HG03108 (cell line): ENCODE measurements at regions not wholly inside any gene's neighbourhood (a gene's known extent, or its start where the extent isn't known, plus 50 kb on each side); places are given as distances from the start of the nearest gene placed in this dataset.

Source experiments
- ATAC-seq: cut with Tn5 transposase; IDR thresholded peaks from one replicate; pipeline ENCODE4 v1.9.1; 2021; ENCODE audit warnings: moderate library complexity; ENCODE audit not compliant: unreplicated experiment

DNA sequence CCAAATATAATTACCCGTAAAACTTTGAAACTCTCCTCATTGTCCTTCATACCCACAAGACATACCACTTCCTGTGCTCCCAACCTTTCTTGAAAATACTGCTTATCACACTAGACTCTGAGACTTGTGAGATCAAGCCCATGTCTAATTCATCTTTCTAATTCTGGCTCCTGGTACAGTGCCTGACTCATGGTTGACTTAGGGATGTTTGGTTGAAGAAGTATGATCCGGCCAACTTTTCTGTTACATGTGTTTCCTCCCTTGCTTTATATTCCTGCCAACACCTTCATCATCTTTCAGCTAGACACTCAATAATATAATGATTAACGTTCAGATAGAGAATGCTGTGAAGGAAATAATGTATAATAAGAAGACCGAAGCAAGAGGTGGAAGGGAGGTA is 58.2 kb downstream of the MEX3B start:
- no peak for ATAC-seq

GRCh38 chr15:81983497-81983896 is 62.3 kb downstream of the MEX3B start:
- ATAC-seq: no peak

GRCh38 chr15:81982808-81983207 is 63.0 kb downstream of the MEX3B start:
- ATAC-seq: no peak

GRCh38 chr15:81981908-81982307 is 63.9 kb downstream of the MEX3B start:
- ATAC-seq: no peak

DNA sequence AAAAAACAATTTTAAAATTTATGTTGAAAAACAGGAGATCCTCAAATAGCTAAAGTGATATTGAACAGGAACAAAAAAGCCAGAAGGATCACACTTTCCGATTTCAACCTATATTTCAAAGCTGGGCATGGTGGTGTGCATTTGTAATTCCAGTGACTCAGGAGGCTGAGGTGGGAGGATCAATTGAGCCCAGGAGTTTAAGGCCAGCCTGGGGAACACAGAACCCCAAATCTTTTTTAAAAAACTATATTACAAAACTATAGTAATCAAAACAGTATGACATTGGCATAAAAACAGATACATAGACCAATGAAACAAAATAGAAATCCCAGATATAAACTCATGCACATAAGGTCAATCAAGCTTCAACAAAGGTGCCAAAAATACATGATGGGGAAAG is 68.4 kb downstream of the MEX3B start:
- no peak for ATAC-seq

DNA sequence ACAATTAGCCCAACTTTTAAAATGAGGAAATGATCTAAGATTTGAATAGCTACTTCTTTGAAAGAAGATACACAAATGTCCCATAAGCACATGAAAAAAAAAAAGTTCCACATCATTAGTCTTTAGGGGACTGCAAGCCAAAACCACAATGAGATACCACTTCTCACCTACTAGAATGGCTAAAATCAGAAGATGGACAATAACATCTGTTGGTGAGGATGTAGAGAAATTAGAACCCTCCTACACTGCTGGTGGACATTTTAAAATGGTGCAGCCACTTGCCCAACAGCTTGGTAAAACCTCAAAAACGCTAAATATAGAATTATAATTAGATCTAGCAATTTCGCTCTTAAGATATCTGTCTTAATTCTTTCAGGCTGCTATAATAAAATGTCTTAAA is 77.1 kb downstream of the MEX3B start:
- no peak for ATAC-seq

GRCh38 chr15:81966631-81967030 is 79.2 kb downstream of the MEX3B start:
- ATAC-seq: no peak

GRCh38 chr15:81962482-81962881 is 83.3 kb downstream of the MEX3B start:
- no peak for ATAC-seq

GRCh38 chr15:81959196-81959595 is 86.6 kb downstream of the MEX3B start:
- no peak for ATAC-seq

DNA sequence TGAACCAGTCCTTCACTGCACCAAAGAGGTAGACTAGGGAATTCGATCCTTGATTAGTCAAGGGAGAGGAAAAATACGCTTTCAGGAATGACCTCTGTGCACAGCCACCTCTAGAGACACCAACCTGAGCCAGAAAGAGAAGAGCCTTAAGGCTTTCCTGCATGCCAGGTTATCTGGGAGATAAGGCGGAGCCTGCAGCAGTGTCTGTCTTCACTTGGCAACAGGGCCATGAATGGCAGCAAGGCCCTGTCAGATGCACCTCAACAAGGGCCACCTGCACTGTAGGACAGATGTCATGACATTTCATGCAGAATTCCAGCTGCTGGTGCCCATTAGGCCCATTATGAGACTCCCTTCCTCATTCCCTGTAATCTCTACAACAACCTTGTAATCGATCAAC is 88.1 kb downstream of the MEX3B start:
- ATAC-seq: no peak

DNA sequence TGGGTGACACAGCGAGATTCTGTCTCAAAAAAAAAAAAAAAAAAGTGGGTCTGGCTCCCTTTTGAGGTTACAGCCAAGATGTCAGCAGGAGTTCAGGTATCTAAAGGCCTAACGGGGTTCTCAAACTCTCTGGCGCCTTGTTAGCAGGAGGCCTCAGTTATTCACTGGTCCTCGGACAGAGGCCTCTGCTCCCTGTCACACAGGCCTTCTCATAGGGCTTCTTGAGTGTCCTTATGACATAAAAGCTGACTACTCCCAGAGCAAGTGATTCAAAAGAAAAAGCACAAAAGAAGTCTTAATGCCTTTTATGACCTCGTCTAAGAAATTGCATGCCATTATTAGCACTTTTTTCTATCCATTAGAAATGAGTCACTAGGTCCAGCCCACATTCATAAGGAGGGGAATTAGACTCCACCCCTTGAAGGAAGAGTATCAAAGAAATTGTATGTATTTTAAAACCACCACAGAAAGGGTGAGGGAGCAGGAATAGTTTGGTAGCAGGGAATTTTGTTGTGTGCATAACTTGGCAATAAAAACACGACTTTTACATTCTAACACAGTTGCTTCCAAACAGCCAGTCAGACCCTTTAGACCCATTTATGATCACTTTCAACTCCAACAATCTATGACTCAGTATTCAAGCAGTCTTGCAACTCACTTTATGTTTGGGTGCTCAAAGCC is 90.3 kb downstream of the MEX3B start:
- no peak for ATAC-seq

GRCh38 chr15:81954158-81954783 is 91.5 kb downstream of the MEX3B start:
- no peak for ATAC-seq

GRCh38 chr15:81950841-81951414 is 94.9 kb downstream of the MEX3B start:
- ATAC-seq: no peak

DNA sequence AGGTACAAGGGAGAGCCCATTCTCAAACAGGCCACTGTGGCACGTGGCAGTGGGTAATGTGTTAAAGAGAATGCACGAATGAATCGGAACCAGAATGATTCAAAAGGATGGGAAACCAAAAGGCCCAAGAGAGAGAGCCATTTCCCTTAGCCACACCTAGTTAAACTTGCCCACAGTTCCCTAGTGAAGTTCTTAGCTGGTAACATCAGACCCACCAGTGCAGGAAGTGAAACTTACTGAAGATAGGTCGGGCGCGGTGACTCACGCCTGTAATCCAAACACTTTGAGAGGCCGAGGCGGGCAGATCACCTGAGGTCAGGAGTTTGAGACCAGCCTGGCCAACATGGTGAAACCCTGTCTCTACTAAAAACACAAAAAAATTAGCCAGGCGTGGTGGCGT is 97.1 kb downstream of the MEX3B start:
- no peak for ATAC-seq

DNA sequence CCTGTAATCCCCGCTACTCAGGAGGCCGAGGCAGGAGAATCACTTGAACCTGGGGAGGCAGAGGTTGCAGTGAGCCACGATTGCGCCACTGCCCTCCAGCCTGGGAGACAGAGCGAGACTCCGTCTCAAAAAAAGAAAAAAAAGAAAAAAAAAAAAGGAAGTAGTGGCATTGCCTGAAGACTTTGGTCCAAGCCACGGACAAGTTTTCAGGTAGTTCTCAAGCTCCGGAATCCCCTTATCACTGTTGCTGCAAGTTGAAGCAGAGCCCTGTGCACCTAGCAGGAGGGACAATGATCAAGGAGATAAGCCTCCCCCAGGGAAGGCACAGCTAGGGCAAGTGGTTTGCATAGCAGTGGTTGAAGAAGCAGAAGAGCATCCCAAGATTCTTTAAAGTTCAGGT is 97.6 kb downstream of the MEX3B start:
- ATAC-seq: no peak

DNA sequence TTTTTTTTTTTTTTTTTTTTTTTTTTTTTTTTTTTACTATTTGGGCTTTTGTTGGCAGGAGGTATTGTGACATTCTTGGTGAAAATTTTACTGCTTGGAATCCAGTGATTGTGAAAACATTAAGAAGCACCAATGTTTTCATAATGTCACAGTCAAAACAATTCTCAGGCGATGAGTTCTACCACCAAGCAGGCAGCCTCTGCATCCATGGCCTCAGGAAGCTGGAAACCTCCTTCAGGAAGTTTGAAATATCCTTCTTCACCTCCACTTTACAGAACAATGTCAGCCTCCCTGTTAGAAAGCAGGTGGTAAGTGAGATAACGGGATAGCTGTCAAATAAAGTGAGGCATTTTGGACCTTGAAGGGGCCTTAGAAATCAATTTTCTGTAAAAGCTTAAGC is 98.3 kb downstream of the MEX3B start:
- ATAC-seq: no peak

DNA sequence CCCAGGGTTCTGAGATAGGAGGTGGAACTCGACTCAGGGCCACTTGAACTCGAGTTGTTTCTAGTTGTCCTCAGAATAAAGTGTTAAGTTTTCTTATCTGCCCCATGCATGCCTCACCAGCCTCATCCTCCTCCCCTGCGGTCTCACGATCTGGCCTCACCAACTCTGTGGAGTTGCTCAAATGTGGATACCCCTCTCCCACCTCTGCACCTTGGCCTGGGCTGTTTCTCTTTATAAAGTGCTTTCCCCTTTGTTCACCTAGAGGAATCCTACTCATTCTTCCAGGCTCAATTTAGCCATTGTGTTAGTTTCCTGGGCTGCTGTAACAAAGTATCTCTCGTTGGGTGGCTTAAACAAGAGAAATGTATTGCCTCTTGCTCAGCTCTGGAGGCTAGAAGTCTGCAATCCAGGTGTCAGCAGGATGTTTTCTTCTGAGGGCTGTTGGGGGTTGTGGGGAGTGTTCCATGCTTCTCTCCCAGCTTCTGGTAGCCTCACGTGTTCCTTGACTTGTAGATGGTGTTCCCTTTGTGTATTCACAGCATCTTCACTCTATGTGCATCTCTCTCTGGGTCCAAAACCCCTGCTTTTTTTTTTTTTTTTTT is 100.7 kb downstream of the MEX3B start:
- ATAC-seq: no peak

DNA sequence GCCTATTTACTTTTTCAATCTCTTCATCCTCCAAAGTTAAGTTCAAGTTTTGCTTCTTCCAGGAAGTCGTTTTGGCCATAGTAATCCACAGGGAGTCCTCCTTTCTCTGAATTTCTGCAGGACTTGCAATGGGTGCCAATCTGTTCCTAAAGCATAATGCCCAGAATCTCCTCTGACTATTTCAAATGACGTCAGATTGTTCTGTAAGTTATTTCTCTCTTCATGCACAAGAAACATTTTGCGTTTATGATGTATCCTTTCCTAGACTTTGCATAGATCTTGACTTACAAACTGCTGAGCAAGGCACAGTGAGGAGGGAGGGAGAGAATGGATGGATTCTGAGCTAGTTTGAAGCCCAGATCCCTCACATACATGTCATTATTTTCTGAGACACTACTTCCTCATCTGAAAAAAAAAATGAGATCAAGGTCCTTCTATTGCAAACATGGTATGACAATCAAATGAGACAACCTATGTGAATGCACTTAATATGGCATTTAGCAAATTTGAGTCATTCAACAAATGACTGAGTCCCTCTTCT is 103.1 kb downstream of the MEX3B start:
- ATAC-seq: no peak

DNA sequence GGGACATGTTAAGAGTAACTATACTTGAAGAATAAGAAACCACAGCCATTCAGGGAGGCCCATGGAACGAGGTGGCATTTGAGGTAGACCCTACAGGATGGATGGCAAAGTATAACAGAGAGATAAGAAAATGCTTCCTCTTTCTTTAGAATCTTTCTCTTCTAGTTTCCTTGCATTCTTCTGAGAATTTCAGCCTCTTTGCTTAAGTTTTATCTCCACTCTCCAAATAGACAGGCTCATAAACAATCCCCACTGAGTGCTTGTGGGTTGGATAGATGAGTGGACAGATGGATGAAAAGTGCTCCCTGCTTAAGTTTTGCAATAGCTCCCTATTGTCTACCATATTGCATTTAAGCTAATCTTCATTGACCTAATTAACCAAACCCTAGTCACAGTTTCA is 103.7 kb downstream of the MEX3B start:
- no peak for ATAC-seq

DNA sequence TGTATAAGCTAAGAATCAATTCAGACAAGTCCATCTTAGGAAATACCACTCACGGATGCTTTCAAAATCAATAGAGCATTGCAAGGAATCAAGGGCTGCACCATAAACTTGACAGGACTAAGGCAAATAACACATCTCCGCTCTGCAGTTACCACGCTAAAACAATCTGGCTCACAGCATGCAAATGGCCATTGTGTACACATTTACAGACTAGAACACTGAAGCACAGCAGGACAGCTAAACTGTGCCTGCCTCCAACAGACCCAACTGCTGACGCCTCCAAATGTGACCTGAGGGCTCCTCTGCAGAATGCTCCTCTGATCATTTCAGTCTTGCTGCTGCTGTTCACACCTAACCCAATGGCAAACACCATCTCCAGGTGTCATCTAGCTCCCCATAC is 104.3 kb downstream of the MEX3B start:
- ATAC-seq: no peak

DNA sequence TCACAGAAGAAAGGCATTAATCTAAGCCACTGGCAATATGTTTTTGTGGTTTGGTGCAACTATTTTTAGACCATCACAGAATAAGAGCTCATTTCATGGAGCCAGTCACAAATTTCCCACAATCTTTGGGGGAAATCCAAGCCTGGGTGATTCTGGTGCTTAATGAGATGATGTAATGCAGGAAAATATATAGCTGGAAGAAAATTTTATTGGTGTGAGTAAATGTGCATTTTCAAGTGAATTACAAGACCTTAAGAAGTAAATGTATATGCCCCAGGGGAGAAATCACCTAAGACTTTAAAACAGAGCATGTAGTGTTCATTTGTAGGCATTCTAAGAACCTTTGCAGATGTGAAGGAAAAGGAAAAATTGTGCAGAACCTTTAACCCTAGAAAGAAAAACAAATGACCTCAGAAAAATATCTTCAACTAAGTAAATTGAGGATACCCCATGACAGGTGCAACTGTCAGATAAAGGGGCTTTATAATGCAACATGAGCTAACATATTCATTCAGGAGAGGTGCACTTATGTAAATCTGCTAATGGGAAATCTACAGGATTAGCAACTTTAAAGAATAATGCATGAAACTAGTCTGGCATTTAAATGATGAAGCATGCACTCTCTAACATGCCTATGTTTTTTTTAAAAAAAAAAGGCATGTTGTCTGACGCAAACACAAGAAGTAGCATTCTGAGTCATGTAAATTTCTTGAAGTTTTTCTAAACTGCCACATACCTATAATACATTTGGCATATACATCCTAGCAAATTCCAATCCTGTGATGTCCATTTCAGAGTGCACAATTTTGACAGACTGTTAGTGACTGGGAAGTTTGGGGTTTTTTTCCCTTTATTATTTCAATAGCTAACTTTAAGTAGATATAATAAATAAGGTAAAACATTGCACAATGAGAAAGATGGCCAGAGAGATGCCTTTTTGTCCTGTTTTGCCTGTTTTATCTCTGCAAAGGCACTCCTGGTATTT is 105.1 kb downstream of the MEX3B start:
- no peak for ATAC-seq
